IPS DF 6.9 (cell line): ENCODE measurements at regions not wholly inside any gene's neighbourhood (a gene's known extent, or its start where the extent isn't known, plus 50 kb on each side); places are given as distances from the start of the nearest gene placed in this dataset.
"Not testable (repeated sequence)": the region's sequence is repeated elsewhere in the genome, so short reads cannot be mapped to it uniquely, and the experiment has no call there.

ENCODE experiments used
- DNase-seq: peaks from one replicate; pipeline ENCODE4 v3.0.0-alpha.2; 2013; ENCODE audit warnings: low read depth, low spot score
- H3K27ac ChIP-seq: one replicate; pipeline ENCODE4 v1.5.1; 2013; ENCODE audit warnings: low read length, control low read depth
- H3K27me3 ChIP-seq: 2 replicates; pipeline ENCODE4 v1.6.1; 2013; ENCODE audit warnings: mild to moderate bottlenecking, low read length; ENCODE audit not compliant: control insufficient read depth, insufficient read depth
- H3K36me3 ChIP-seq: 2 replicates; pipeline ENCODE4 v1.6.1; 2013; ENCODE audit warnings: low read length; ENCODE audit not compliant: control insufficient read depth, insufficient read depth
- H3K4me1 ChIP-seq: 2 replicates; pipeline ENCODE4 v1.6.1; 2013; ENCODE audit warnings: low read length; ENCODE audit not compliant: control insufficient read depth, insufficient read depth
- H3K4me3 ChIP-seq: 2 replicates; pipeline ENCODE4 v1.5.1; 2013; ENCODE audit warnings: mild to moderate bottlenecking, low read length
- H3K9me3 ChIP-seq: 2 replicates; pipeline ENCODE4 v1.6.1; 2013; ENCODE audit warnings: low read length, inconsistent platforms; ENCODE audit not compliant: control insufficient read depth, insufficient read depth
- WGBS: extraction: QIAGEN DNeasy Blood & Tissue Kit; methylation state at CpG from one replicate; pipeline ENCODE4 v1.1.7; 2013; ENCODE audit warnings: mixed read lengths, missing lambda C conversion rate; ENCODE audit not compliant: insufficient read length, insufficient coverage; 5-methylcytosine and 5-hydroxymethylcytosine counted together

DNA sequence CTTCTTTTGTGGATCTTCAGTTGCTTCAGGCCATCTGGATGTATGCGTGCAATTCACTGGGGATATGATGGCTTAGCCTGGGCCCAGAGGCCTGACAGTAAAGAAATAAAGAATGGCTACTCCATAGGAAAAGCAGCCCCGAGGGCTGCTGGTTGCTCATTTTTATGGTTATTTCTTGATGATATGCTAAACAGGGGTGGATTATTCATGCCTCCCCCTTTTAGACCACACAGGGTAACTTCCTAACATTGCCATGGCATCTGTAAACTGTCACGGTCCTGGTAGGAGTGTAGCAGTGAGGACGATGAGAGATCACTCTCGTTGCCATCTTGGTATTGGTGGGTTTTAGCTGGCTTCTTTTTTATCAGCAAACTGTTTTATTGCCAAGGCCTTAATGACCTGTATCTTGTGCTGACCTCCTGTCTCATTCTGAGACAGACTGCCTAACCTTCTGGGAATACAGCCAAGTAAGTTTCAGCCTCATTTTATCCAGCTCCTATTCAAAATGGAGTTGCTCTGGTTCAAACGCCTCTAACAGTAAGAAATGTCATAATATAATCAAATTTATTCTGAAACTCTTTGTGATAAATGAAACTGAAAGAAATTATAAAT lies 60.5 kb downstream of the DSEL start:
- no peaks in the 10 kb centered on the region for H3K9me3 ChIP-seq

DNA sequence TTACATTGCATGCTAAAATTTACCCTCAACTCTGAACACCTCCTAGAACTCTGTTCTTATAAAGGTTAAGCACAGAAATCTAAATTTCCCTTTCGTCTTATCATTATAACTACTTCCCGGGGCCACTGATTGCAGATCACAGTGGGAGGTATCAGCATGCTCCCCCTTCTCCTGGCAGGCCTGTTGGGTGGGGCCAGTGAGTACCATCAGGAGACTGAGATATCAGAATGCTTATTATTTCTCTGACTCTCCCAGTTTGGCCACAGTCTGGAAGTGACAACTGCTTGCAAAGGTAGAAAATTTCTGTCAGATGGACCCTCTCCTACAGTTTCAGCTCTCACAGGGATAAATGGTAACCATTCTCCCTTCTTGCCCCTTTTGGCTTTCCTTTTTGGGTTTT lies 62.6 kb downstream of the DSEL start:
- Histone ChIP-seq H3K36me3 (no peaks in the 10 kb centered on the region), H3K9me3 (no peaks in the 10 kb centered on the region), H3K4me3 (no peak overlapping the region), H3K27ac (no peak overlapping the region), H3K4me1 (no peaks in the 10 kb centered on the region), H3K27me3 (no peaks in the 10 kb centered on the region)
- no peak for DNase-seq
- no CpG with 5 or more reads among the region's 2 CpGs for WGBS

More for the DNA sequence above, 60.5 kb downstream of the DSEL start:
- Histone ChIP-seq H3K27me3 (no peaks in the 10 kb centered on the region), H3K4me3 (no peak overlapping the region), H3K27ac (no peak overlapping the region), H3K4me1 (no peaks in the 10 kb centered on the region), H3K36me3 (no peaks in the 10 kb centered on the region)
- no peak for DNase-seq
- WGBS = no CpG with 5 or more reads among the region's 6 CpGs

DNA sequence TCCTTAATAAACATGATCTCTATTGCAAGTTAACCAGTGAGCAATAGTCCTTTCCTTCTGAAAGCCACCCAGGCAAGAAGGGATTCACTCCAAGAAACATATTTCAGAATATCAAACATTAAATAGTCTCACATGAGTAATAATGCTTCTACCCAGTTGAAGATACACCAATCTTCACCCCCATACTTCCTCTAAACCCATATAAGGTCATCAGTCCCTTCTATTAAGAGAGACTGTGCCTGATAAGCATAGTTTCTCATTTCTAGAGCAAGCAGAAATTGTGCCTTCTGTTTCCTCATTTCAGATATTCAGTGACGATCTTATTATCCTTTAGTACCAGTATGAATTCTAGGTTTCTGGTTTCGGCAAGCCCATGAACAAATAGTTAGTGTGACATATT lies 64.6 kb downstream of the DSEL start:
- no peak overlapping the region for H3K4me3 ChIP-seq
- no peak overlapping the region for H3K27ac ChIP-seq
- no peak for DNase-seq
- no peaks in the 10 kb centered on the region for H3K9me3 ChIP-seq
- H3K36me3 ChIP-seq = no peaks in the 10 kb centered on the region
- no CpG with 5 or more reads among the region's 2 CpGs for WGBS
- no peaks in the 10 kb centered on the region for H3K27me3 ChIP-seq
- H3K4me1 ChIP-seq = no peaks in the 10 kb centered on the region

DNA sequence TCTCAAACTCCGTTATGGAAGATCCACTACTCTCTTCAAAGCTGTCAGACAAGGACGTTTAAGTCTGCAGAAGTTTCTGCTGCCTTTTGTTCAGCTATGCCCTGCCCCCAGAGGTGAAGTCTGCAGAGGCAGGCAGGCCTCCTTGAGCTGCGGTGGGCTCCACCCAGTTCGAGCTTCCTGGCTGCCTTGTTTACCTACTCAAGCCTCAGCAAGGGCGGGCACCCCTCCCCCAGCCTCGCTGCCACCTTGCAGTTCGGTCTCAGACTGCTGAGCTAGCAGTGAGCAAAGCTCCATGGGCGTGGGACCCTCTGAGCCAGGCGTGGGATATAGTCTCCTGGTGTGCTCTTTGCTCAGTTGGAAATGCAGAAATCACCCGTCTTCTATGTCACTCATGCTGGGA lies 65.4 kb downstream of the DSEL start:
- no CpG with 5 or more reads among the region's 10 CpGs for WGBS
- H3K4me3 ChIP-seq, H3K36me3 ChIP-seq, H3K27me3 ChIP-seq, H3K27ac ChIP-seq, H3K4me1 ChIP-seq, DNase-seq, H3K9me3 ChIP-seq: not testable (repeated sequence)

DNA sequence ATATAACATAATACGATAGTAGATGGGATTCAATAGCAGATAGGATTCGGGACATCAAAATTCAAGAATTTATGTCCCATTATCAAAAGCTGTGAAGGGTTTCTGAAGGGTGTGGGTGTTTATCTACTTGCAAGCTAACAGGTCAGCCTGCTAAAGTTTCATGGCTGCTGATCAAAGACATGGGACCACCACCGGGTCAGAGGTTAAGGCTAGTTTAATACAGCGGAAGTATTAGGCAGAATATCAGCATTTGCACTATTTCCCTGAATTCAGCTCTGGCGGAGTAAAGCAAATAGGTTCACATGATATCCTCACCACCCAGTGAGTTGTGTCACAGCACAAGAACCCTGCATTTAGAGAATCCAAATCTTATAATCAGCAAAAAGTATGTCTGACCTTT lies 82.5 kb downstream of the DSEL start:
- H3K27me3 ChIP-seq = no peaks in the 10 kb centered on the region
- no peaks in the 10 kb centered on the region for H3K36me3 ChIP-seq
- no peaks in the 10 kb centered on the region for H3K4me1 ChIP-seq
- no peaks in the 10 kb centered on the region for H3K9me3 ChIP-seq
- H3K4me3 ChIP-seq = no peak overlapping the region
- no peak for DNase-seq
- no peak overlapping the region for H3K27ac ChIP-seq
- WGBS = no CpG with 5 or more reads among the region's 5 CpGs

DNA sequence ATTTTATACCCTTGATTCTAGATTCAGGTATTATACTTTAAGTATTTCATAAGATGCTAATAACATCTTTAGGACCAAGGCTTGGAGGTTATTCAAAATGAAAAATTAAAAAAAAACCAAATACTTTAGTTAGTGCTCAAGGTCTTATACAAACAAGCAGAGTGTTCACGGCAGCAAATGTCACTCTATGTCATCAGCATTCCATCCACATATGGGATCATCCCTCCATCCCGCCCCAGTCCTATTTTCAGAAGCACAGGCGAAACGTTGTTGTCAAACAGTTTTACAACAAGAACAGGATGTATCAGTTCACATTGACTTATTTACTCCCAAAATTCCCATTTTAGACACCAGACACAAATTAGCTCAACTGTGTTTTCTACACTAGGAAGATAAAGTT lies 83.7 kb downstream of the DSEL start:
- Histone ChIP-seq H3K9me3 (no peaks in the 10 kb centered on the region), H3K27me3 (no peaks in the 10 kb centered on the region), H3K36me3 (no peaks in the 10 kb centered on the region), H3K27ac (no peak overlapping the region), H3K4me1 (no peaks in the 10 kb centered on the region), H3K4me3 (no peak overlapping the region)
- no peak for DNase-seq
- WGBS = no CpG with 5 or more reads among the region's 4 CpGs

DNA sequence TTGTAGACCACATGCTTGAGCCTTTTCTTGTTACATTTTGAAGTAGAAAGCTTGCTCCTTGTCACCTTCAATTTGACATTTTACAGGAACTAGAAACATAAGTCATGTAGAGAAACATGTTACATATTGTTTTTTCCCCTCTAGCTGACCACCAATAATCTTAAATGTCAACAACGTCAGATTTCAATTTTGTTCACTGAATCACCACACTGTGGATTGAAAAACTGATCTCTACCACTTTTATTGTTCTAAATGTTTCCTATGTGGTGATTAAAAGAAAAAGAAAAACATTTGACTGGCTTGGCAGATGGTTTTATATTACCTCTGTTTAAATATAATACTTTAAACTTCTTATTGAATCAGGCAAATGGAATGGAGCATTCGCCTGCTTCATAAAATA lies 87.7 kb downstream of the DSEL start:
- no peaks in the 10 kb centered on the region for H3K9me3 ChIP-seq
- no peak overlapping the region for H3K4me3 ChIP-seq
- no peak overlapping the region for H3K27ac ChIP-seq
- no peaks in the 10 kb centered on the region for H3K36me3 ChIP-seq
- whole genome bisulfite sequencing = no CpG with 5 or more reads among the region's 2 CpGs
- no peak for DNase-seq
- no peaks in the 10 kb centered on the region for H3K4me1 ChIP-seq
- H3K27me3 ChIP-seq = no peaks in the 10 kb centered on the region

DNA sequence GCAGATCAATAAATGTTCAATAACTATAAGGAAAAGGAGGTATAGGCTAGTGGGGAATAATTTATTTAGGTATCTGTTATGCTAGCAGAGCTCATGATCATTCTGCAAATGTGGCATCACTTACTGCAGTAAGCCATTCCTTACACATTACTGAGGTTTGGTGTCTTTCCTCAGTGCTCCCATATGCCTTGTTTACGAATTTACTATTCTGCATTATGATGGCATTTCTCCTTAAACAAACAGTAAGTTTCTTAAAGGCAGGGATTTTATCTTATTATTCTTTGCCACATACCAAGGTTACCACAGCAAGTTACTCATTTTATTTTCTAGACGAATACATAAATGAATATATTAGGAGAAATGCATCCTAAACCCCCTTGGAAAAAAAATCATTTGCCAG lies 88.4 kb downstream of the DSEL start:
- no peak overlapping the region for H3K4me3 ChIP-seq
- no CpG with 5 or more reads among the region's 2 CpGs for WGBS

DNA sequence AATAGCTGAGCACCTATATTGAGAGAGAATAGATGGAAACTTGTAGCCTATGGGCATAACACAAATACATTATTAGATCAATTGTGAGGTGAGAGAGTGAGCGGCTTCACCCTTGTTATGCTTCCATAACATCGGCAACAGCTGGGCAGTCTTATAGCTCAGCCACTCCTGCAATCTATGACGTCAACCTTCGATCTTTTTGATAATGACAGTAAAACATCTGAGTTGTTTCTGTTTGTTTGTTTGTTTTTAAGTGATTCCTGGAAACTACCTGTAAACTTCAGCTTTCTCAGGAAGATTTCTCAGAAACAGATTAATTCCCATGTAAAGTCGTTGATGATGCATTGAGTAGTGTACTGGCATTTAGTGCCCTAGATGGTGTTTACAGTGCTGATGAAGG lies 90.0 kb downstream of the DSEL start:
- Histone ChIP-seq H3K27ac (no peak overlapping the region), H3K9me3 (no peaks in the 10 kb centered on the region)
- WGBS = no CpG with 5 or more reads among the region's 5 CpGs

More for the DNA sequence above, 88.4 kb downstream of the DSEL start:
- Histone ChIP-seq H3K4me1 (no peaks in the 10 kb centered on the region), H3K27ac (no peak overlapping the region), H3K9me3 (no peaks in the 10 kb centered on the region), H3K36me3 (no peaks in the 10 kb centered on the region), H3K27me3 (no peaks in the 10 kb centered on the region)
- DNase-seq = no peak

DNA sequence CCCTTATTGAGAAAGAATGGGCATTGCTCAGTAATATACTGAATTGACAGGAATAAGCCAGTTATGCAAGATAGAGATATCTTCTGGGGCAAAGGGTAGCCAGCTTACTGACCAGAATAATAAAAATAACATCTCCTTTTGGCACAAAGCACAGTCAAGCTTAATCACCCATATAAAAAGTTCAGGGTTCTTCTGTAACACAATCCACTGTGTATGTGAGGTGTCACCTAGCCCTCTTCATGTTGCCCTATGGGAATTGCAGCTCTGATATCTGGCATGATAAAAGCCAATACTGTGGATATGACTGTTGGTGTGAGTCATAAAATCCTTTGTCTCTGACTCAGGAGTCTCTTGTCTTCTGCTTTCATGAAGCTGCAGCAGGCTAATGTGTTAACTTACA lies 90.8 kb downstream of the DSEL start:
- no peak for DNase-seq
- no peaks in the 10 kb centered on the region for H3K27me3 ChIP-seq
- H3K9me3 ChIP-seq = no peaks in the 10 kb centered on the region
- H3K36me3 ChIP-seq = no peaks in the 10 kb centered on the region
- H3K4me1 ChIP-seq = no peaks in the 10 kb centered on the region
- no peak overlapping the region for H3K4me3 ChIP-seq
- H3K27ac ChIP-seq = no peak overlapping the region

More for the DNA sequence above, 90.0 kb downstream of the DSEL start:
- Histone ChIP-seq H3K36me3 (no peaks in the 10 kb centered on the region), H3K4me3 (no peak overlapping the region), H3K4me1 (no peaks in the 10 kb centered on the region), H3K27me3 (no peaks in the 10 kb centered on the region)
- no peak for DNase-seq

DNA sequence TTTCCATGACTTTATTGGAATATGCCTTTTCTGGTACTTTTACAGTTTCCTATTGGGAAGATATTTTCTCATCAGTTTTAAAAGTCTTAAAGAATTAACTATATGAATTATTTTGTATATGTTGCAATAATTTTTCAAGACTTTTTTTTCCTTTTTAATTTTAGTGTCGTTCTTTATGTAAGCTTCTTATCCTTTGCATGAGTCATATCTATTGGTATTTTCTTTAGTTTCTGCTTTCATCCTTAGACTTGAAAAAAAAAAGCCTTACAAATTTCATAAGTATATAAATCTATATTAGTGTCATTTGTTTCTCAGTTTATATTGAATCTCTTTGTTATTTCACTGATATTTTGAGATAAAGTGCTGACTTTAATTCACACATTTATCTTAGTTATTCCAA lies 94.9 kb downstream of the DSEL start:
- no CpG with 5 or more reads among the region's 1 CpG for WGBS
- no peak overlapping the region for H3K4me3 ChIP-seq
- no peaks in the 10 kb centered on the region for H3K27me3 ChIP-seq
- H3K4me1 ChIP-seq = no peaks in the 10 kb centered on the region
- no peak for DNase-seq
- H3K27ac ChIP-seq = no peak overlapping the region
- H3K9me3 ChIP-seq = no peaks in the 10 kb centered on the region
- no peaks in the 10 kb centered on the region for H3K36me3 ChIP-seq
